ENCODE measurements at regions not wholly inside any gene's neighbourhood (a gene's known extent, or its start where the extent isn't known, plus 50 kb on each side); places are given as distances from the start of the nearest gene placed in this dataset.

GRCh38 chr7:46035166-46035565 is 114.1 kb upstream of the IGFBP3 start:
- Mint-ChIP-seq H3K27me3 (ENCODE audit: unreplicated experiment) (no peaks in the 10 kb centered on the region), H3K4me1 (ENCODE audit: low read depth, unreplicated experiment) (peaks cover 19% of the 10 kb centered on the region), H3K36me3 (ENCODE audit: insufficient read depth, unreplicated experiment) (no peaks in the 10 kb centered on the region), H3K9me3 (ENCODE audit: low read depth, unreplicated experiment) (no peaks in the 10 kb centered on the region), H3K4me3 (ENCODE audit: low read depth, unreplicated experiment) (no peak overlapping the region), H3K27ac (ENCODE audit: unreplicated experiment) (no peak overlapping the region)
- intact Hi-C loops (cut with micrococcal nuclease; ENCODE audit: unreplicated experiment), result no loop called here
- TF ChIP-seq CTCF (IDR thresholded peaks at IDR 0.05; ENCODE audit: unreplicated experiment), result no peak
- BruUV-seq (replicated peaks), result no TSS peak
- CTCF ChIA-PET, result no interaction called here
- no peak for DNase-seq

GRCh38 chr7:46034056-46034768 is 113.1 kb upstream of the IGFBP3 start:
- no peak overlapping the region for H3K27ac Mint-ChIP-seq (ENCODE audit: unreplicated experiment)
- H3K4me3 Mint-ChIP-seq (ENCODE audit: low read depth, unreplicated experiment), result no peak overlapping the region
- intact Hi-C loops (cut with micrococcal nuclease; ENCODE audit: unreplicated experiment), result no loop called here
- CTCF ChIA-PET, result interaction anchor here (0.6 kb wide), 1 partner anchor 1892 kb away, joined by 3 read pairs; no protein-coding TSS in a partner anchor
- DNase-seq, result no peak
- peaks cover 24% of the 10 kb centered on the region for H3K4me1 Mint-ChIP-seq (ENCODE audit: low read depth, unreplicated experiment)
- no peak for TF ChIP-seq CTCF (IDR thresholded peaks at IDR 0.05; ENCODE audit: unreplicated experiment)
- no TSS peak for BruUV-seq (replicated peaks)
- H3K27me3 Mint-ChIP-seq (ENCODE audit: unreplicated experiment), result no peaks in the 10 kb centered on the region
- H3K9me3 Mint-ChIP-seq (ENCODE audit: low read depth, unreplicated experiment), result no peaks in the 10 kb centered on the region
- H3K36me3 Mint-ChIP-seq (ENCODE audit: insufficient read depth, unreplicated experiment), result no peaks in the 10 kb centered on the region

- no peaks in the 10 kb centered on the region for H3K27me3 Mint-ChIP-seq (ENCODE audit: unreplicated experiment)
- TF ChIP-seq CTCF (IDR thresholded peaks at IDR 0.05; ENCODE audit: unreplicated experiment), result no peak
- intact Hi-C loops (cut with micrococcal nuclease; ENCODE audit: unreplicated experiment), result no loop called here
- no peak overlapping the region for H3K4me3 Mint-ChIP-seq (ENCODE audit: low read depth, unreplicated experiment)
- no peaks in the 10 kb centered on the region for H3K36me3 Mint-ChIP-seq (ENCODE audit: insufficient read depth, unreplicated experiment)
- CTCF ChIA-PET, result interaction anchor here (0.6 kb wide), 1 partner anchor 1891 kb away, joined by 3 read pairs; no protein-coding TSS in a partner anchor
- DNase-seq, result no peak
- no peaks in the 10 kb centered on the region for H3K9me3 Mint-ChIP-seq (ENCODE audit: low read depth, unreplicated experiment)
- H3K27ac Mint-ChIP-seq (ENCODE audit: unreplicated experiment), result peak overlapping the region; percentile 13
- peaks cover 30% of the 10 kb centered on the region for H3K4me1 Mint-ChIP-seq (ENCODE audit: low read depth, unreplicated experiment)
- BruUV-seq (replicated peaks), result no TSS peak
Measured at GRCh38 chr7:46033592-46033991, 112.5 kb upstream of the IGFBP3 start.

GRCh38 chr7:46032942-46033341 is 111.9 kb upstream of the IGFBP3 start:
- H3K27me3 Mint-ChIP-seq (ENCODE audit: unreplicated experiment), result no peaks in the 10 kb centered on the region
- DNase-seq, result no peak
- no peak overlapping the region for H3K4me3 Mint-ChIP-seq (ENCODE audit: low read depth, unreplicated experiment)
- no peaks in the 10 kb centered on the region for H3K9me3 Mint-ChIP-seq (ENCODE audit: low read depth, unreplicated experiment)
- CTCF ChIA-PET, result no interaction called here
- intact Hi-C loops (cut with micrococcal nuclease; ENCODE audit: unreplicated experiment), result no loop called here
- peak overlapping the region; percentile 13 for H3K27ac Mint-ChIP-seq (ENCODE audit: unreplicated experiment)
- TF ChIP-seq CTCF (IDR thresholded peaks at IDR 0.05; ENCODE audit: unreplicated experiment), result no peak
- H3K4me1 Mint-ChIP-seq (ENCODE audit: low read depth, unreplicated experiment), result peaks cover 30% of the 10 kb centered on the region
- BruUV-seq (replicated peaks), result no TSS peak
- no peaks in the 10 kb centered on the region for H3K36me3 Mint-ChIP-seq (ENCODE audit: insufficient read depth, unreplicated experiment)

Data from Calu3 (cell line).